HCT116 (cell line): ENCODE measurements at regions not wholly inside any gene's neighbourhood (a gene's known extent, or its start where the extent isn't known, plus 50 kb on each side); places are given as distances from the start of the nearest gene placed in this dataset.

Source experiments
- ATAC-seq: fragments of 200-7000 bp; cut with Tn5 transposase; 2 replicates; pipeline ENCODE4 v1.9.1; 2020; ENCODE audit warnings: mild to moderate bottlenecking, moderate library complexity
- BruUV-seq: library from RNA; stranded (reverse); fragments of 400-500 nt; replicated peaks from 2 replicates; lab custom pipeline; 2021; lab: Mats Ljungman, UMichigan
- CTCF ChIA-PET: fragments of 300-600 bp; sonication (Branson Sonifier 250); formaldehyde crosslinking; loops from one replicate; lab custom pipeline; 2021; ENCODE audit warnings: antibody characterized with exemption; lab: Charles Lee
- POLR2A ChIA-PET: fragments of 300-600, 350-600 bp; sonication (Branson Sonifier 250); formaldehyde crosslinking; loops from one replicate; lab custom pipeline; 2021; ENCODE audit warnings: antibody characterized with exemption; lab: Charles Lee
- RAD21 ChIA-PET, 2 experiments: fragments of 300-600 bp; sonication (Branson Sonifier 250); formaldehyde crosslinking; loops; one replicate each; lab custom pipeline; 2023; ENCODE audit warnings: low total read pairs in 2 of 2; ENCODE audit not compliant: uncharacterized antibody in 2 of 2, unreplicated experiment in 2 of 2, low non-redundant PET in 1 of 2; lab: Charles Lee
- DNase-seq: peaks from one replicate; pipeline ENCODE4 v3.0.0-alpha.2; 2010; ENCODE audit warnings: low read depth, low spot score
- H2AFZ ChIP-seq: fragments of 200-600 bp; shearing (Covaris generic), sonication (generic); 2 replicates; pipeline ENCODE4 v1.6.1; 2017; ENCODE audit warnings: low read depth, mixed run types, mixed read lengths, antibody characterized with exemption, low read length; ENCODE audit not compliant: poor library complexity, severe bottlenecking
- H3K27ac ChIP-seq: 2 replicates; pipeline ENCODE4 v1.5.1; 2012; ENCODE audit warnings: low read depth, low read length
- H3K27me3 ChIP-seq: fragments of 200-600 bp; sonication (generic); 2 replicates; pipeline ENCODE4 v1.6.1; 2016; ENCODE audit warnings: mixed run types, low read length, mixed read lengths; ENCODE audit not compliant: insufficient read depth
- H3K36me3 ChIP-seq, 2 experiments: fragments of 200-500 bp in 1 of 2; fragments of 200-600 bp in 1 of 2; sonication (Bioruptor generic) in 1 of 2; sonication (generic) in 1 of 2; 2 replicates each; pipeline versions ENCODE4 v1.5.1 to v1.6.1; 2014 to 2016; ENCODE audit warnings: low read length in 2 of 2, inconsistent platforms in 1 of 2, mixed read lengths in 1 of 2, mixed run types in 1 of 2; ENCODE audit not compliant: insufficient read depth in 2 of 2, control insufficient read depth in 1 of 2
- H3K4me1 ChIP-seq, 2 experiments: fragments of 200-600 bp in 1 of 2; sonication (generic) in 1 of 2; 2 replicates each; pipeline versions ENCODE4 v1.5.1 to v1.6.1; 2012 to 2017; ENCODE audit warnings: low read length in 2 of 2, inconsistent platforms in 1 of 2, mild to moderate bottlenecking in 1 of 2, mixed read lengths in 1 of 2, mixed run types in 1 of 2, moderate library complexity in 1 of 2; ENCODE audit not compliant: insufficient read depth in 2 of 2, control insufficient read depth in 1 of 2
- H3K4me2 ChIP-seq: fragments of 200-600 bp; sonication (generic); 2 replicates; pipeline ENCODE4 v1.6.1; 2017; ENCODE audit warnings: mixed run types, low read length, mixed read lengths
- H3K4me3 ChIP-seq, 2 experiments: fragments of 200-600 bp in 1 of 2; sonication (generic) in 1 of 2; replicated peaks in 1 of 2; 2 replicates each; pipeline ENCODE4 v1.5.1; 2011 to 2016; ENCODE audit warnings: low read length in 2 of 2, control low read depth in 1 of 2, low read depth in 1 of 2, mild to moderate bottlenecking in 1 of 2, mixed read lengths in 1 of 2, mixed run types in 1 of 2
- H3K79me2 ChIP-seq: fragments of 200-600 bp; sonication (generic); 2 replicates; pipeline ENCODE4 v1.6.1; 2017; ENCODE audit warnings: mild to moderate bottlenecking, mixed run types, low read length, moderate library complexity, mixed read lengths; ENCODE audit not compliant: insufficient read depth
- H3K9ac ChIP-seq: fragments of 200-600 bp; sonication (generic); 2 replicates; pipeline ENCODE4 v1.6.1; 2016; ENCODE audit warnings: low read length, mixed read lengths
- H3K9me2 ChIP-seq: fragments of 200-600 bp; sonication (generic), shearing (Covaris generic); 2 replicates; pipeline ENCODE4 v1.6.1; 2017; ENCODE audit warnings: mixed run types, mild to moderate bottlenecking, moderate library complexity; ENCODE audit not compliant: insufficient read depth
- H3K9me3 ChIP-seq, 2 experiments: fragments of 200-500 bp in 1 of 2; fragments of 200-600 bp in 1 of 2; sonication (Bioruptor generic) in 1 of 2; sonication (generic) in 1 of 2; 2 replicates each; pipeline ENCODE4 v1.6.1; 2014 to 2017; ENCODE audit warnings: low read length in 2 of 2, mixed read lengths in 2 of 2, inconsistent platforms in 1 of 2, low read depth in 1 of 2, mild to moderate bottlenecking in 1 of 2, mixed run types in 1 of 2, moderate library complexity in 1 of 2; ENCODE audit not compliant: control insufficient read depth in 1 of 2, insufficient read depth in 1 of 2
- H4K20me1 ChIP-seq: fragments of 200-600 bp; sonication (generic), shearing (Covaris generic); 2 replicates; pipeline ENCODE4 v1.6.1; 2017; ENCODE audit warnings: mixed run types, mild to moderate bottlenecking, moderate library complexity; ENCODE audit not compliant: insufficient read depth
- CBX3 ChIP-seq: IDR thresholded peaks from 2 replicates; pipeline ENCODE4 v1.6.1; 2012; ENCODE audit warnings: low read depth
- CEBPB ChIP-seq: IDR thresholded peaks from 2 replicates; pipeline ENCODE4 v1.6.1; 2012; ENCODE audit warnings: low read depth
- CTCF ChIP-seq, 3 experiments: fragments of 200-600 bp in 1 of 3; sonication (generic) in 1 of 3; IDR thresholded peaks in 2 of 3; conservative IDR thresholded peaks in 1 of 3; 2 replicates each; pipeline ENCODE4 v1.5.1; 2012 to 2017; ENCODE audit warnings: low read depth in 2 of 3, low read length in 2 of 3, antibody characterized with exemption in 1 of 3, borderline replicate concordance in 1 of 3, control low read depth in 1 of 3, mild to moderate bottlenecking in 1 of 3, mixed read lengths in 1 of 3, mixed run types in 1 of 3, moderate library complexity in 1 of 3; ENCODE audit not compliant: insufficient read depth in 1 of 3
- EGR1 ChIP-seq: IDR thresholded peaks from 2 replicates; pipeline ENCODE4 v1.6.1; 2012; ENCODE audit warnings: low read depth
- EZH2phosphoT487 ChIP-seq: fragments of 200-600 bp; IDR thresholded peaks from 2 replicates; pipeline ENCODE4 v1.6.1; 2018; ENCODE audit warnings: antibody characterized with exemption, borderline replicate concordance
- FOSL1 ChIP-seq: IDR thresholded peaks from 2 replicates; pipeline ENCODE4 v1.6.1; 2012; ENCODE audit warnings: low read depth
- JUND ChIP-seq: IDR thresholded peaks from 2 replicates; pipeline ENCODE4 v1.6.1; 2012
- POLR2A ChIP-seq: IDR thresholded peaks from 2 replicates; pipeline ENCODE4 v1.7.0; 2011; ENCODE audit warnings: borderline replicate concordance; ENCODE audit not compliant: insufficient read depth, insufficient read length; ENCODE audit errors: extremely low read depth
- POLR2AphosphoS5 ChIP-seq: IDR thresholded peaks from 2 replicates; pipeline ENCODE4 v1.6.1; 2011; ENCODE audit warnings: mild to moderate bottlenecking, low read depth, low read length, moderate library complexity
- RAD21 ChIP-seq: IDR thresholded peaks from 2 replicates; pipeline ENCODE4 v1.6.1; 2012; ENCODE audit warnings: low read depth, mild to moderate bottlenecking
- REST ChIP-seq: IDR thresholded peaks from 2 replicates; pipeline ENCODE4 v1.6.1; 2012; ENCODE audit warnings: low read depth
- SIN3A ChIP-seq: IDR thresholded peaks from 2 replicates; pipeline ENCODE4 v1.6.1; 2012; ENCODE audit warnings: low read depth
- SP1 ChIP-seq: IDR thresholded peaks from 2 replicates; pipeline ENCODE4 v1.6.1; 2012; ENCODE audit warnings: low read depth
- SRF ChIP-seq: IDR thresholded peaks from 2 replicates; pipeline ENCODE4 v1.6.1; 2012; ENCODE audit warnings: low read depth
- YY1 ChIP-seq: IDR thresholded peaks from 2 replicates; pipeline ENCODE4 v1.6.1; 2011; ENCODE audit warnings: low read length, low read depth, moderate library complexity, mild to moderate bottlenecking; ENCODE audit not compliant: insufficient replicate concordance; ENCODE audit errors: extremely low read depth
- ZBTB33 ChIP-seq: IDR thresholded peaks from 2 replicates; pipeline ENCODE4 v1.6.1; 2011; ENCODE audit warnings: mild to moderate bottlenecking, low read length, moderate library complexity; ENCODE audit not compliant: insufficient replicate concordance; ENCODE audit errors: extremely low read depth
- ZFX ChIP-seq: fragments of 450-650 bp; IDR thresholded peaks from 2 replicates; pipeline ENCODE4 v1.6.1; 2017
- ZNF274 ChIP-seq: fragments of 200-500 bp; sonication (Bioruptor generic); IDR thresholded peaks from 2 replicates; pipeline ENCODE4 v1.6.1; 2014; ENCODE audit warnings: mild to moderate bottlenecking, low read depth, low read length, inconsistent platforms
- intact Hi-C: fragments of 100-400 bp; cut with micrococcal nuclease; formaldehyde crosslinking; loops from 2 replicates; pipeline ENCODE4 v1.10.0; 2022
- TF ChIP-seq, protein P1 (sequence below): IDR thresholded peaks from 2 replicates; pipeline ENCODE4 v1.6.1; 2012

GRCh38 chr6:104601721-104602120, 258.0 kb downstream of the HACE1 start (continued):
- TF ChIP-seq ZBTB33 (no peak), POLR2A (no peak), SIN3A (no peak), EZH2phosphoT487 (no peak), ZNF274 (no peak)
- TF ChIP-seq, protein P1, sequence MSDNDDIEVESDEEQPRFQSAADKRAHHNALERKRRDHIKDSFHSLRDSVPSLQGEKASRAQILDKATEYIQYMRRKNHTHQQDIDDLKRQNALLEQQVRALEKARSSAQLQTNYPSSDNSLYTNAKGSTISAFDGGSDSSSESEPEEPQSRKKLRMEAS: no peak

GRCh38 chr6:104601131-104601651, 258.5 kb downstream of the HACE1 start:
- Histone ChIP-seq H3K9me2 (no peaks in the 10 kb centered on the region), H3K4me3 (no peak overlapping the region), H3K27me3 (no peaks in the 10 kb centered on the region), H3K27ac (no peak overlapping the region), H3K79me2 (no peaks in the 10 kb centered on the region), H3K9me3 (no peaks in the 10 kb centered on the region), H3K36me3 (no peaks in the 10 kb centered on the region), H3K4me2 (no peak overlapping the region), H4K20me1 (no peaks in the 10 kb centered on the region), H3K4me1 (no peaks in the 10 kb centered on the region), H2AFZ (no peak overlapping the region), H3K9ac (no peak overlapping the region)
- intact Hi-C loops: no loop called here
- DNase-seq (no peak), ATAC-seq (no peak)
- RAD21 ChIA-PET: no interaction called here
- POLR2A ChIA-PET: no interaction called here
- CTCF ChIA-PET: no interaction called here
- BruUV-seq: no TSS peak
- TF ChIP-seq SRF: no peak
- TF ChIP-seq POLR2AphosphoS5: no peak
- TF ChIP-seq JUND: no peak
- TF ChIP-seq CEBPB: no peak
- no peak for TF ChIP-seq EGR1
- TF ChIP-seq RAD21: no peak
- TF ChIP-seq FOSL1: no peak
- no peak for TF ChIP-seq CBX3
- TF ChIP-seq SP1: no peak
- TF ChIP-seq ZFX: no peak
- no peak for TF ChIP-seq REST
- TF ChIP-seq CTCF (IDR thresholded peaks at IDR 0.05 in 2 of 3, conservative IDR thresholded peaks at IDR 0.05 in 1 of 3; ENCODE audit: borderline replicate concordance in 1 of 3, insufficient read depth in 1 of 3, low read depth in 2 of 3, low read length in 2 of 3): no peak
- TF ChIP-seq EZH2phosphoT487: no peak
- no peak for TF ChIP-seq YY1
- no peak for TF ChIP-seq SIN3A
